HT1080 (cell line): ENCODE measurements at regions not wholly inside any gene's neighbourhood (a gene's known extent, or its start where the extent isn't known, plus 50 kb on each side); places are given as distances from the start of the nearest gene placed in this dataset.
"Not testable (repeated sequence)": the region's sequence is repeated elsewhere in the genome, so short reads cannot be mapped to it uniquely, and the experiment has no call there.

Experiments used
- DNase-seq: peaks from one replicate; pipeline ENCODE4 v3.0.0-alpha.2; 2015; ENCODE audit warnings: low read depth

DNA sequence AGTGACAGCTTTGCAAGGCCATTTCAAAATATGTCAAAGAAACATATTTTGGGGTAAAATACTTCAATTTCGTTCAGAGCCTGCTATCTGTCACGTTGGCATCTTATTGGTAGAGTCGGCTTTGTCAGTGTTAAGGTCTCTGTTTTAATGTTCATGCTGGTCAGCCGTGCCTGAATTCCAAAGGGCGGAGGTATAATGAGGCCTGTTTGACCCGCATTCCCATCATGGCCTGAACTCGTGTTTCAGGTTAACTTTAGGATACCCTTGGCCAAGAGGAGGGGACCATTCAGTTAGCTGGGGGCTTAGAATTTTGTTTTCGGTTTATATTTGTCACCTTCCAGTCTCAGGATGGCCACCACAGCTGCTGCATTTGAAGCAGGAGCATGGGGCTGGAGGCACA, 236.4 kb downstream of the NFATC2 start:
- DNase-seq = no peak

DNA sequence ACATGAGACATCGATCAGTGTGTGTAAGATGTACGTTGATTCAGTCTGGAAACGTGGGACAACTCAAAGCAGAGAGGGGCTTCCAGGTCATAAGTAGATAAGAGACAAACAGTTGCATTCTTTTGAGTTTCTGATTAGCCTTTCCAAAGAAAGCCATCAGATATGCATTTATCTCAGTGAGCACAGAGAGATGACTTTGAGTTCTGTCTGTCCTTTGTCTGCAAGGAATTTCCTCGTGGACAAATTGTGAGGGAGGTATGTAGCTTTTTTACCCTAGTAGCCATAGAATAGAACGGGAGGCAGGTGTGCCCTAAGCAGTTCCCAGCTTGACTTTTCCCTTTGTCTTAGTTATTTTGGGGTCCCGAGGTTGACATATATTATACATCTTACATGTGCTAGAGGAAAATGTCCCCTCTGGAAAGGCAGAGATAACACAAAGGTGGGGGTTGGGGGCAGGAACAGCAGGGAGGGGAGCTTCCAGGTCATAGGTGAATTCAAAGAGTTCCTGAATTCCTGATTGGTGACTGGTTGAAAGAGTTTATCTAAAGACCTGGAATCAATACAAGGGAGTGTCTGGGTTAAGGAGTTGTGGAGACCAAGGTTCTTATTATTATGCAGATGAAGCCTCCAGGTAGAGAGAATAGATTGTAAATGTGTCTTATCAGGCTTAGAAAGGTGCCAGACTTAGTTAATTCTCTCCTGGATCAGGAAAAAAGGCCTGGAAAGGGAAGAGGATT, 237.0 kb downstream of the NFATC2 start:
- no peak for DNase-seq

DNA sequence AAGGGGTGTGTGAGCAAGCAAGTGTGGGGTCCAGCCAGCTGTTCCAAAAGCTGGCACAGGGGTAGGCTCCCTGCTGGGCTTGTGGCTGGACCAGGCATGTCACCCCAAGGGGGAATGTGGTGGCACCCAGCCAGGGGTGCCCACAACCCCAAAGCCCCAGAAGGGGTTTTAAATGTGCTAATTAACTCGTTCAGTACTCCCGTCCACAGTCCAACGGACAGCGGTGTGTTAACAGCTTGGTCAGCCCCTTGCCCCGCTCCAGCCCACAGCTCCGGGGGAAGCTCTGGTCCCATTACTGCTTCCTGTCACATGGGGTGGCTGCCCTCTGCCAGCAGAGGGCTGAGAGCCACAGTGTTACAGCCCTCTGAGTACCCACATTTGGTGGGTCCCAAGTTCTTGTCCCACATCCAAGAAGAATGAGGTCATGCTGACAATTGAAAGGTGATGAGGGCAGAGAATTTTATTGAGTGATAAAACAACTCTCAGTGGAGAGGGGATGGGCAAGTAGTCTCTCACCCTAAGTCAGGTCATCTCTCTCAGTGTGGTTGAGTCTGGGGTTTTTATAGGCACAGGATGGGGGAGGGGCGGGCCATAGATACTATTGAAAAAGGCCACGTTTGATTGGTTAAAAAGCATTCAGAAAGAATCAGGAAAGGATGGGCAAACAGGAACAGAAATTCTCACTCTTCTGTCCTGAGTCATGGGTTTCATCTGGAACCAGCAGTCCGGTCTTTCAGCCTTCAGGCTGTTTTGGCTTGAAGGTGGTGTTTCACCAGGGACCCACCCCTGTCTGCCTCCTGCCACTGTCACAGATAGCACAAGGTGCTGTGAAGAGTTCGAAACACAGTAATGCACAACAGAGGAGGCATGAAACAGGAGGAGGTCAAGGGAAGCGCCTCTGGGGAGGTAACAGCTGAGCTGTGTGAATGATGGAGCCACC, 238.5 kb downstream of the NFATC2 start:
- no peak for DNase-seq

DNA sequence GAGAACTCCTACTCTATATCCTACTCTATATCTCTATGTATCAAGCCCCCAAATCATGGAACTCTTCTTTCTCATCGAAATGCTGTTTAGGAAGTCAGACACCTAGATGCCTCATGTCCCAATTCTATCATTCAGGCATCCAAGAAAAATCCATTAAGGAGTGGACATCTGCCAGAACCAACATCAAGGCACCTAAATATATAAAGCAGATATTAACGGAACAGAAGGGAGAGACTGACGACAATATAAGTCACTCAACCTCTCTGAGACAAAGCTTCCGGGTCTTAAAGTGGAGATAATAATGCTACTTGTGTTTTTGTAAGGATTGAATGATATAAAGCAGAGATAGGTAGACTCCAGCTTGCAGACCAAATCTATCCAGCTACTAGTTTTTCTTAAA, 241.5 kb downstream of the NFATC2 start:
- DNase-seq = no peak

DNA sequence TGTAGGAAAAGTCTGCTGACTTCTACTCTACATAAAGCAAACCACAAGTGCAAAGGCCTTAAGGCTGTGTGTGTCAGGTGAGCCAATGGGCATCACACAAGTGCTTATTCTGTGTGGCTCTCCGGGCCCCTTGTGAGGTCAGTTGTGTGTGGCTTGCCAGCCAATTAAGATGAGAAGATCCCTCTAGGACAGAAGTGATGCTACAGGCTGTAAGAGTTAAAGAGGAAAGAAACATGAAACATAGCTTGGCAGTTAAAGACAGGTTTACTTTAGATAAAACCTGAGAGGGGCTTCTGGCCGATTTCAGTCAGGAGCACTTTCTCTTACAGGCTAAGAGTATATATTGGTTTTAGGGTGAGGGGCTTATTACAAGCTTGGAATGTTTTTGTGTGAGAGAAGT, 242.4 kb downstream of the NFATC2 start:
- no peak for DNase-seq

DNA sequence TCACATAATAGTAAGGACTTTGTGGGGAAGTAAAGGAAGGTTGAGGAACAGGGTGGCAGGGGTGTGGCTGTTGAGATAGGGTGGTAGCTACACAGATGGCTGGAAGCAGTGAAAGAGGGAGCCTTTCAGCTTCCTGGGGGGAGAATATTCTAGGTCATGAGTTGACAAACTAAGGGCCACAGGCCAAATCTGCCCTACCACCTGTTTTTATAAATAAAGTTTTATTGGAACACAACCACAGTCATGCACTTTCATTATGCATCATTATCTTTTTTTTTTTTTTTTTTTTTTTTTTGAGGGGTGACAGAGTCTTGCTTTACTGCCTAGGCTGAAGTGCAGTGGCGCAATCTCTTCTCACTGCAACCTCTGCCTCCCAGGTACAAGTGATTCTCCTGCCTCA, 243.1 kb downstream of the NFATC2 start:
- no peak for DNase-seq

DNA sequence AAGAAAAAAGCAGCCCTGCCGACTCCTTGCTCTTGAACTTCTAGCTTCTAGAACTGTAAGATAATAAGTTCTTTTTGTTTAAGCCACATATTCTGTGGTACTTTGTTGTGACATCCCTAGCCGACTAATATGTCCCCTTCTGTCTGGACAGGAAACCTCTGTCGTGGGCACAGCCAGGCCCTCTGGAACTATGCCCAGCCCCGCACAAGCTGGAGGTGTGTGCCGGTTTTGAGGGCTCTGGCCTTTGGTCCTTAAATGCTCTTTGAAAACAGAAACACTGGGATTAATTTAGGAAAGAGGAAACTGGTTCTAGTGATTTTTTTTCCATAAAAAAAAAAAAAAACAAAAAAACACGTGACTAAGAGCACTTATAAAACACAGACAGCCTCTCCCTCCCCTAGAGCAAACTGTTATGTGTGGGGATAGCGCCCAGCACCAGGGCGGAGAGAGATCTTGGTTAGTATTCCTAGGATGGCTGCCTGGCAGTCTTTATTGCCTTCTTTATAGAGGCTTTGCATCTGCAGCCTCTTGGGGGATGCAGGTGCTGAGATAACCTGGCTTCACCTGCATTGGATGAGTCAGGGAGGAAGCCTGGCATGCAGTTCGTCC, 244.3 kb downstream of the NFATC2 start:
- DNase-seq = no peak

DNA sequence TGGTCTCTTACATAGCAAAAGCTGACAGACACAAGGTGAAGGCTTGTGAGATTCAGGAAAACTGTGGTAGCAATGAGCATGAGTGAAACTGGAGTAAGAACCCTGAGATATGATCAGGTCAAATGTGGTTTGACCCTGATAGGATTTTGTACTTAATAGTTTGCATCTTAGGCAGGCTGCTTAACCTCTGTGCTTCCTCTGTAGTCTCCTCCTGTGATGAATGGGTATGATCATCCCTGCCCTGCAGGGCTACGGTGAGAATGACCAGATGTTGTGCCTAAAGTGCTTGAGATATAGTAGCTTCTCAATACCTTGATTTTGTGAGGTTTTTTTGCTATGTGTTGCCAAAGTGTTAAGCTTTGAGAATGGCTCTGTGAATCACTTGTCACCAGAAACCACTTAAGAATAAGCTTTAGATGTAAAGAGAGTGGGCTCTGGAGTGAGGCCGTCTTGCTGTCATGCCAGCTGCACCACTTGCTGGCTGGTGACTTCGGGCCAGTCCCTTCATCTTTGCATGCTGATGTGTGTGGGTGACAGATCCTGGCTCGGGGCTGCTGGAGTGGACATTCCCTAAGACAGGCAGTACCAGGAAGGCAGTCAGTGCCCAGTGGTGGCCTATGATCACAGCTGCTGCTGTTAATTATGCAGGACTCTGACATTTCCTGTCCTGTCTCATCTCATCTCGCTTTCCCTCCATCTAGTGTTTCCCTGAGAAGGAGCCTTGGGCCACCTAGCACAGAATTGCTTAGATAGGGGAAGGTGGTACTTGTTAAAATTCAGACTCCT, 254.7 kb downstream of the NFATC2 start:
- no peak for DNase-seq

DNA sequence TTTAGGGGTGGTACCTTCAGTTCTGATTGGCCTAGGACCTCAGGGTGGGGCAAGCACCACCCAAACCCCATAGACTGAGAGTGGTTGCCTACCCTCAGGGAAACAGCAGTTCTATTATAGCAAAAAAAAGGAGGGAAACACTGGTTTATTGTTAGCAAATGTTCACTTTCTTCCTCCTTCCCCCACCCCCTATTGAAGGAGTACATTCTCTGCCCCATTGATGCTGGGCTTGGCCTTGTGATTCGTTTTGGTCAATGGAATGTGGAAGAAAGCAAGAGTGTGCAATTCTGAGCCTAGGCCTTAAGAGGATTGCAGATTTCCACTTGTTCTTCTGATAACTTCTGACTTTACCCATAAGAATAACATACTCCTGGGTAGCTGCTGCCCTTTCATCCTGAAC, 255.8 kb downstream of the NFATC2 start:
- no peak for DNase-seq

DNA sequence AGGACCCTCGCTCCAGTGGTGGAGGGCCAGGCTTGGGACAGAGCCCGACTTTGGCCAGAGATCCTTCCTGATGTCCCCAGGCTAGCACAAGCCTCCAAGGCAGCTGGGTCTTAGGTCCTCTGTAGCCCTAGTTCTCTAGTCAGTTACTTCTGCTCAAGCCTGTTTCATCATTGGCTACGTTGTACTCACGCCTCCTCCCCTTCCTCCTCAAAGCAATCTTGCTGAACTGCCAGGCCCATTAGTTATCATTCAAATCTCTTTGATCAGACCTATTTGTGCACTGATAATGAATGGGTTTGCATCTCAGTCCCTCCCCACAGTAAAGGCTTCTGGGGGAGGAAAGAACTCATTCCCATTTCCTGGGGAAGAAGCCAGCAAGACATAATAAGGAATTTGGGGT, 256.8 kb downstream of the NFATC2 start:
- DNase-seq = no peak

DNA sequence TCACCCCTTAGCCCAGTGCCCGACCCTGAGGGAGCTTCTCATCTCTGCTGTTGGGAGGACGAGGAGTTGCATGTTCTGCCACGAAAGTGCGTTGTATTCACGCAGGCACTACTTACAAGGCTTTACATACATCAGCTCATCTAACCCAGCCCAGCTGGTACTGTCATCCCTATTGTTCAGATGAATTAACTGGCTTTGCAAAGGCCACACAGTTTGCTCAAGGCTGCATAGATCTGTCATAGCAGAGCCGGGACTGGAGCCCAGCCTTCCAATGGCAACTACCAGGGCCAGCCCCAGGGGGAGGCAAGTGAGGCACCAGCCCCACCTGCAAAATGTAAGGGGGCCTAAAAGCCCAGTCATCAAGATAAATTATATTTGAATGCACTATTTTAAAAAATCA, 257.6 kb downstream of the NFATC2 start:
- no peak for DNase-seq

DNA sequence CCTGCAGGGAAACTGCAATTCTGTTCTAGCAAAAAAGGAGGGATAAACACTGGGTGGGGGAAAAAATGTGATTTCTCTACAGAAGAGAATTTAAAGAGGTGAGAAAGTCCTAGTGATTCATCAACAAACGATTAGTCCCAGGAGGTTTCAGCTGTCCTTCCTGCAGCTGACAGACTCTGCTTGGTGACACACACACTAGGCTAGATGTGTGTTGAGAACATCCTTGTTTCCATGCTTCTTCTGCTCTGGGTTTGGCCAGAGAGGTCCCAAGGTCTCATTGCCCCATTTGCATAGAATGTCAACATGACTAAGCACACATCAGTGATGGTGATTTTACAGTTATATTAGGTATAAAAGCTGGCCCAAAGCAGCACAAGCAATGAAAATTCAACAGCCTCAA, 258.3 kb downstream of the NFATC2 start:
- no peak for DNase-seq

DNA sequence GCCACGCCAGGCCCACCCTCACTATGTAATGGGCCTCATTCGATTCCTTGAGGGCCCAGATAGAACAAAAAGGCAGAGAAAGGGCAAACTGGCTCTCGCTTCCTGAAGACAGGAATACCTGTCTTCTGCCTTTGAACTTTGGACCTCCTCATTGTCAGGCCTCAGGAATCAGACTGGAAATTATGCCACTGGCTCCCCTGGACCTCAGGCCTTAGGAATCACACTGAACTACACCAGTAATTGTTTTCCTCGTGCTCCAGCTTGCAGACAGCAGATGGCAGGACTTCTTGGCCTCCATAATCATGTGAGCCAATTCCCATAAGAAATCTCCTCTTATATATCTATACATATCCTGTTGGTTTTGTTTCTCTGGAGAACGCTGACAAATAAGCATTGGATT, 258.6 kb upstream of the KCNG1 start:
- no peak for DNase-seq

DNA sequence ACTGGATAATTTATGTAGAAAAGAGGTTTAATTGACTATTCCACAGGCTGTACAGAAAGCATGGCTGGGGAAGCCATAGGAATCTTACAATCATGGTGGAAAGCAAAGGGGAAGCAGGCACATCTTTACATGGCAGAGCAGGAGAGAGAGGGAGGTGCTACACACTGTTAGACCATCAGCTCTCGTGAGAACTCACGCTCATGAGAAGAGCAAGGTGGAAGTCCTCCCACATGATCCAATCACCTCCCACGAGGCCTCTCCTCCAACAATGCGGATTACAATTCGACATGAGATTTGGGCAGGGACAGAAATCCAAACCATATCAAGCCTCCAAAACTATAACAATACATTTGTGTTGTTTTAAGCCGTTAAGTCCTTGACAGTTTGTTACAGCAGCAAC, 257.1 kb upstream of the KCNG1 start:
- DNase-seq = no peak

DNA sequence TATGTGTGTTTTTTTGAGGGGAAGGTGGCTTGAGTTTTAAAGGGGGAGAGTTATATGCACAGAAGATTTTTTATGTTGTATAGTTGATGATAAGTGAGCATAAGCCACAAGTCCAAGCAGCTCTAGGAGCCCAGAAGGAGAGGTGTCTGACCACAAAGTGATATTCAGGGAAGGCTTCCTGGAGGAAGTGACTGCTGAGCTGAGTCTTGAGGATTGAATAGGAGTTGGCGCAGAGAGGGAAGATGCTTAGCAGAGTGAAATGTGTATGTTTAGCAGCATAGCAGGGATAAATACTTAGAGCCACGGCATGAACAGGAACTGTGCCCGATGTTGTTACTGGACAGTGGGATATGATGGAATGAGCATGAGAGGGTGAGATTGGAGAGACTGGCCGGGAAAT, 255.1 kb upstream of the KCNG1 start:
- DNase-seq = no peak

DNA sequence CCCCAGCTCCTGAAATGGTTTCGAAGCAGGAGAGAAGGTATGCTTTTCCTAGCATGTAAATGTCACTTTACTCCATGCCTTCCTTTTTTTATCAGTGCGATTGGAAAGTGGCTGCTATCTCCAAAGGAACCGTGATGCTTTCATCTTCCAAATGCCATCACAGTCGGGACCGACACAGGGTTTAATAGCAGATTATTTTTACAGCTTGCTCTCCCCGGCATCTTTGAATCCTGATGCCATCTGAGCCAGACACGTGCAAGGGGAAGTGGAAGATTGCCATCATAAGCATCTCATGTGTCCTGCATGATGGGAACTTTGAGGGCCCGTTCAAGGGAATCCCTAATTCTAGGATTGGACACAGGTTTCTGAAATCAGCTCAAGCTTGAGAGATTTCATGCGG, 253.4 kb upstream of the KCNG1 start:
- no peak for DNase-seq

DNA sequence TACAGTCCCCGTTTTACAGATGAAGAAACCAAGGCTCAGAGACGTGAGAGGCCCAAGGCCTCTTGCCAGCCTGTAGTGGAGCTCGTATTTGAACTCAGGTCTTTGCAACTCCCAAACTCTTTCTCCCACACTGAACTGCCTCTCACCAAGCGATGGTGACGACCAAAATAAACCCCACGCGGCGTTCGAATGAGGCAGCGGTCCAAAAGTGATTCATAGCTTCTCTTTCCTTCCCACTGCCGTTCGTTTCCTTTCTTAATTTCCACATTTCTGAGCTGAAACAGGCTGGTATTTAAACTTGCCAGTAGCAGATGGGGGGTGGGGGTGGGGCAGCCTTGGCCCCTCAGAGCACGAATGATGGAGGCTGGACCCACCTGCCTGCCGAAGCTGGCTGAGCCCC, 252.9 kb upstream of the KCNG1 start:
- peak; percentile 12 for DNase-seq

DNA sequence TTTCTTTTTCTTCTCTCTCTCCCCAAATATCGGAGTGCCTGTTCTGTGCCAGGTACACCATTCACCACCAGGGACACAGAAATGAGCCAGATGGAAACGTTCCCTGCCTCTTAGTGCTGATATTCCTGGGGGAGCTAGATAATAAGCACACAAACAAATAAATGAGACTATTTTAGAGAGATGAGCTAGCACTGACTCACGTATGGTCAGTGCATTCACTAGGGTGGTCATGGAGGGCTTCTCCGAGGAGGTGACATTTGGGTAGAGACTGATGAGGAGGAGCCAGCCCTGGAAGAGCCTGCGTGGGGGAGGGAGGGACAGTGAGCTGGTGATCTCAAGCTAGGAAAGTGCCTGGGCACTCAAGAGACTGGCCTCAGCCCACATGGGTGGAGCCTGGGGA, 252.3 kb upstream of the KCNG1 start:
- DNase-seq = no peak

DNA sequence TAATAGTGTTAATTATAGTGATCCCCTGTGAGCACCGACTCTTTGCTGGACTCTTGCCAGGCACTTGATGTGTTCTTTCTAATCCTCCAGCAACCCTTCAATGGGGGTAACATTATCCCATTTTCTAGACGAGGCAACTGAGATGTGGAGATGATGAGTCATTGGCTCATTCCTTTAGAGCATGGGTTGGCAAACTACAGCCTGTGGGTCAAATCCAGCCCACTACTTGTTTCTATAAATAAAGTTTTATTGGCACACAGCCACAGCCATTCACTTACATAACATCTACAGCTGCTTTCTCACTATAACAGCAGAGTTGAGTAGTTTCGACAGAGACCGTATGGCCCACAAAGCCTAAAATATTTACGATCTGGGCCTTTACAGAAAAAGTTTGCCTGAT, 249.5 kb upstream of the KCNG1 start:
- peak; percentile 32 for DNase-seq

DNA sequence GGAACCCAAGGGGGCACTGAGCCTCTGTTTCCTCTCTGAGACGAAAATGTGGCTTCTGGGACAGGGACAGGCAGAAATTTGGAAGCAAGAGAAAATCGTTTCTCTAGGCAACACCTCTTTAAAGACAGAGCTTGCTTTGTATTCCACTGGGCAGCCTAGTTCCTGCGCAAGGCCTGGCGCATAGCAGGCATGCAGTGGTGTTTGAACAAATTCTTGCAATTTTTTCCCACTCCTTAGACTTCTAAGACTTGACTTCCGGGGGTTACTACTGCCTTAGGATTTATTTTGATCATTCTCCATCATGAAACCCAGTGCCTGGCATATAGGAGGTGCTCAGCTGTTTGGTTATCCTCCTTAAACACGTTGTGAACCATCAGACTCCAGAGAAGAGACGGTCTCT, 249.0 kb upstream of the KCNG1 start:
- no peak for DNase-seq

DNA sequence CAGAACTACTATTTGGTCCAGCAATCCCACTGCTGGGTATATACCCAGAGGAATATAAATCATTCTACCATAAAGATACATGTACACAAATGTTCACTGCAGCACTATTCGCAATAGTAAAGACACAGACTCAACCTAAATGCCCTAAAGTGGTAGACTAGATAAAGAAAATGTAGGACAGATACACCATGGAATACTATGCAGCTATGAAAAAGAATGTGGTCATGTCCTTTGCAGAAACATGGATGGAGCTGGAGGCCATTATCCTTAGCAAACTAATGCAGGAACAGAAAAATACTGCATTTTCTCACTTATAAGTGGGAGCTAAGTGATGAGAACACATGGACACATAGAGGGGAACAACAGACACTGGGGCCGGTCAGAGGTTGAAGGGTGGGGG, 248.4 kb upstream of the KCNG1 start:
- DNase-seq = not testable (repeated sequence)

DNA sequence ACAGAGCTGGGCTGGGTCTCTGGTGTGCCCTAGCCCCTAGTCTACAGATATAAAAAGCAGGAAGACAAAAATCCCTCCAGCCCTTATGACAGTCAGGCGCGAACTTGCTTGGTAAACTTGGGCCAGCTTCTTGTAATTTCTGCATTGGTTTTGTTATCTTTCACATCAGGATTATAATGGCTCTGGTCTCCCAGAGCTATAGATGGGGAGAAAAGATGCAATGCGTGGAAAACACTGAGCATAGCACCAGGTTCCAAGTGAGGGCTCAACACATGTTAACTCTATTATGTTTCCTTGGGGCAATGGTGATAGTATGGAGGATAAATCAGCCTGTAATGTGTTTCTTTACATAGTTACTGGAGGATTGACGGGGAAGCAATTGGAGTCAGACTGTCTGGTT, 246.8 kb upstream of the KCNG1 start:
- no peak for DNase-seq
